ENCODE measurements at regions not wholly inside any gene's neighbourhood (a gene's known extent, or its start where the extent isn't known, plus 50 kb on each side); places are given as distances from the start of the nearest gene placed in this dataset.

DNA sequence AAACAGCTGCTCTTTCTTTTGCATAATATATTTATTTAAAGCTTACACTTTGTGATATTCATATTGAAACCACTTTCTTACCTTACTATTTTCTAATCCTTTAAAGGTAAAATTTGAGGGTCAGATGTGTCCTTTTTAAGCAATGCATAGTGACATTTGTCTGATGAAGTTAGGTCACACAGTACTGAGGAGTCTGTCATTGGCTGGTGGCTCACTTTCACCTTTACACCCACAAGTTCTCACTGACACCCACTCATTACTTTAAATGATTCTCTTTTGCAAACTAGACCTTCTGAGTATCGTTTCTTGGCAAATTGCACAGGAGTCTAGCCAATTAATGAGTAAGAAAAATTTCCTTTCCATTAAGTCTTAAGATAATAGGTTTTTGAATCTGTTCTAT is 758.3 kb upstream of the ARPP21 start:
- TF ChIP-seq POLR2A (IDR thresholded peaks at IDR 0.05; ENCODE audit: extremely low read depth, insufficient read length) (no peak), MYC (IDR thresholded peaks at IDR 0.05; ENCODE audit: low read depth, low read length) (no peak)
- TF ChIP-seq, protein P1, sequence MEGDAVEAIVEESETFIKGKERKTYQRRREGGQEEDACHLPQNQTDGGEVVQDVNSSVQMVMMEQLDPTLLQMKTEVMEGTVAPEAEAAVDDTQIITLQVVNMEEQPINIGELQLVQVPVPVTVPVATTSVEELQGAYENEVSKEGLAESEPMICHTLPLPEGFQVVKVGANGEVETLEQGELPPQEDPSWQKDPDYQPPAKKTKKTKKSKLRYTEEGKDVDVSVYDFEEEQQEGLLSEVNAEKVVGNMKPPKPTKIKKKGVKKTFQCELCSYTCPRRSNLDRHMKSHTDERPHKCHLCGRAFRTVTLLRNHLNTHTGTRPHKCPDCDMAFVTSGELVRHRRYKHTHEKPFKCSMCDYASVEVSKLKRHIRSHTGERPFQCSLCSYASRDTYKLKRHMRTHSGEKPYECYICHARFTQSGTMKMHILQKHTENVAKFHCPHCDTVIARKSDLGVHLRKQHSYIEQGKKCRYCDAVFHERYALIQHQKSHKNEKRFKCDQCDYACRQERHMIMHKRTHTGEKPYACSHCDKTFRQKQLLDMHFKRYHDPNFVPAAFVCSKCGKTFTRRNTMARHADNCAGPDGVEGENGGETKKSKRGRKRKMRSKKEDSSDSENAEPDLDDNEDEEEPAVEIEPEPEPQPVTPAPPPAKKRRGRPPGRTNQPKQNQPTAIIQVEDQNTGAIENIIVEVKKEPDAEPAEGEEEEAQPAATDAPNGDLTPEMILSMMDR (IDR thresholded peaks at IDR 0.05; ENCODE audit: low read depth, low read length): no peak
- TF ChIP-seq, protein P2, sequence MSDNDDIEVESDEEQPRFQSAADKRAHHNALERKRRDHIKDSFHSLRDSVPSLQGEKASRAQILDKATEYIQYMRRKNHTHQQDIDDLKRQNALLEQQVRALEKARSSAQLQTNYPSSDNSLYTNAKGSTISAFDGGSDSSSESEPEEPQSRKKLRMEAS (IDR thresholded peaks at IDR 0.05; ENCODE audit: low read depth, low read length): no peak
